Islet precursor cell (in vitro differentiated cells): ENCODE measurements at regions not wholly inside any gene's neighbourhood (a gene's known extent, or its start where the extent isn't known, plus 50 kb on each side); places are given as distances from the start of the nearest gene placed in this dataset.

Experiments used
- DNase-seq: peaks from one replicate; pipeline ENCODE4 v3.0.0-alpha.2; 2018

DNA sequence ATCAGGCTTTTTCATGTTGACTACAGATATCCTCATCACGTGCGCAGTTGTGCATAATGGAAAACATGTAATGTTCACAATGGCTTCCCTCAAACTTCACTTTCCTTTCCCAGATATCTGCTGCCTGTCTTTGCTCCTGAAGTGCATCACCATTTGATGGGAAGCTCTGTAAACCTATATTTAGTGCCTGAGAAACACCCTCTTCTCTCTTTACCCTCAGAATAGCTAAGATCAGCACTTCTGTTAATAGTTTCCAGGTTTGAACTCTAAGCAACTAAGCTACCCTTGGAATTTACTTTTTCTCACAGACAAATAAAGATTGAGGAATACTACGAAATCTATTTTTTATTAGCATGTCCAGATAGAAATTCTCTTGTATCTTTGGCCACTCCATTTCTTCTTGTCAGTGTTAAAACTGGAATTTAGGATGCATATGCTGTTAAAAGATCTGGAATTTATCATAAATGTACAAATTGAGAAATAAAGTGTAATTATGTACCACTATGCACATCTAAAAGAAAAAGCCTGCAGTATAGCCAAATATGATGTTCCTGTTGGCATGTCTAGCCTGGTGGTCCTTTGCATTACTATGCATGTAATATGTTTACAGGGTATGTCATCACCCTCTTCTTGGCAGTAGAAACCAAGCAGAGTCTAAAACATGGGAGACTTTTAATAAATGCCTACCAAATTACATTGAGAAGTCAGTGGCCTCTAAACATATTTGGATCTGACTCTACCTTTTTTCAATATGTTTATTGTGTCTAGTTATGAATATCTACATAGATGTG is 278.7 kb downstream of the FIGN start:
- DNase-seq = no peak

DNA sequence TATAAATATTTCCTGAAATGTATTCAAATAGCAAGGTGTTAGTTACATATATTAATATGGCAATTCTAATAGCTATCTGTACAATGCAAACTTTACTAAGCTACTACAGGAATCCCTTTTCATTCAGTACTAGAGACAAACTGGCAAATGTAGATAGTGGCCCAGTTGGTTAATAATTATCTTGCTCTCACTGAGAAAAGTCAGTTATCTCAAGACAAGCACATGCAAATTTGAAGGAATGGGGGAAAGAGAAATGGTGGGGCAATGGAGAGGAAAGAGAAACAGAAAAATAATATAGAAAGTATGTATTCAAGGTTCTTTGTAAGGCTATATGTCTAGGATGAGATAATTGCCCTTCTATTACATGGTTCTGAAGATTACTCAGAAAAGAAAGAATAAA is 280.0 kb downstream of the FIGN start:
- DNase-seq = no peak

DNA sequence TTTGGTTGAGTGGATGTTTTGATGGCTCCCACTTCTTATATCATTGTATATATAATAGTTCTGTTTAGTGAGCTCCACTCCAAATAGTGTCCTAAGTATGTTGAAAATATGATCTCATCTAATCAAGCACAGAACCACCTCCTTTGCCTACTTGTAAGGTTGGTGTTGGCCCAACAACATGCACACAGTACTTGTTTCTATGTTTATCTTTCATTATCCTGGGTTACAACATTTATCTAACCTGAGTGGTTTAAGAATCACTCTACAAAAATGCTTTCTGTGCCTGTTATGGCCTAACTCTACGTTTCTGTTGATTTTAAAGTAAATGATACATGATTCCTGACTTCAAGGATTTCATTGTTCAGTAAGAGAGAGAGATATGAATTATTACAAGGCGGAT is 281.9 kb downstream of the FIGN start:
- no peak for DNase-seq

DNA sequence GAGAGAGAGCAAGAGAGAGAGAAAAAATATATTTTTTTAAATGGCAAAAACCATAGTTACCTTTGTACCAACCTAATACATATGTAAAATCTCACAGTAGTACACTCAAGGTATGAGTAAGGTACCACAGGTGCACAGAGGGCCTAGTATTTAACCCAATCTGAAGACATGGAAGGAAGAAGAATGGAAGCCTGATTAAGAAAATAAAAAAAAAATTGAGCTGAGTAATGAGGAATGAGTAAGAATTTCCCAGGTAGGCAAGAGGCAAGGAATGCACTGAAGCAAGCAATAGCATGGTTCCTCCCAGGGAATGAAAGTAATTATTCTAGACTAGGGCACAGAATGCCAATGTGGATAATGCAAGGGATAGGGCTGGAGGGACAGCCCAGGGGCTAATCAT is 294.2 kb downstream of the FIGN start:
- no peak for DNase-seq

DNA sequence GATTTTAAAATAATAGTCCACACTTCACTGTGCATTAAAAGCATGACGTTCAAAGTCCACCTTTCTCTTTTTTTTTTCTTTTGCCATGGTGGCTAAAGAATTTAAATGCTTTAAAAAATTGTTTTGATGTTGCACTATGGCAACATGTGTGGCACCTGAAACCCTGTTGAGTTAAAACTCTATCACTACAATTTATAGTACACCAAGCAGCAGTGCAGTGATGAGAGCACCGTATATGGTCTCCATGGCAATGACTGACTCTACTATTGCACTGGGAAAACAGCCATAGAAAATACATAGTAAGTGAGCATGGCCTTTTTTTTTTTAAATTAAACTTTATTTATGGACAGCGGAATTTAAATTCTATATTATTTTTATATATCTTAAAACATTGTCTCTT is 298.8 kb downstream of the FIGN start:
- no peak for DNase-seq

DNA sequence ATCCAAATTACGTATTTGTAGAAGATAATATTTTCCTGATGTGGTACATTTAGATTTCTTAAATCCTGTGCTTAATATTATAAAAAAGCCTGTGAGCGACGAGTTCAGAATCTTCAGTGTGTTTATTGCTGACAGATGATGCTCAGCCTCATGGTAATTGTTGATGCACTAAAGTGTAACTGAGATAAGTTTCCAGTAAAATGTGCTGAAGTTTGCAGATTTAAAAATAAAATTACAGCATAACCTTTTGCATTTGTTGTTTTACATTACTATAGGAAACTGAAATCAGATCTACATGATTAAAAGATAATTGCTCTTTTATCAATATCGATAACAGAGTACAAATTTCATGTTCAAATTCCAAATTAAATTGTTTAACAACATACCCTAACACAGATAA is 307.6 kb downstream of the FIGN start:
- no peak for DNase-seq

DNA sequence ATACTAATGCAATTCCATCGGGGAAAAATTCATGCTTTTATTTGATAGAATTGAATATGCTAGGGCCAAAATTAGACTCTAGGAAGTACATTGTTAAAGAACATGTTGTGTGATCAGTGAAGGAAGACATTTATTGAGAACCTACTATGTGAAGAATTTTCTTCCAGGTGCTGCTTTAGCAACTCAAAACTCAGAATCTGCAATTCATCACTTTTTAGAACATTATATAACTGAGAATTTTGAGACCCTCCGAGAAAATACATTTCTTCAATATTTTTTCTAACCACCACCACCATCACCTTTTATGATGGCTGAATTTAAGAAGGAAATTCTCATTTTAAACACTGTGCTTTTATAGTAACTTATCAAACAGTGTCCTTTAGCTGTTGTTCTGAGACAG is 315.2 kb downstream of the FIGN start:
- DNase-seq = no peak

DNA sequence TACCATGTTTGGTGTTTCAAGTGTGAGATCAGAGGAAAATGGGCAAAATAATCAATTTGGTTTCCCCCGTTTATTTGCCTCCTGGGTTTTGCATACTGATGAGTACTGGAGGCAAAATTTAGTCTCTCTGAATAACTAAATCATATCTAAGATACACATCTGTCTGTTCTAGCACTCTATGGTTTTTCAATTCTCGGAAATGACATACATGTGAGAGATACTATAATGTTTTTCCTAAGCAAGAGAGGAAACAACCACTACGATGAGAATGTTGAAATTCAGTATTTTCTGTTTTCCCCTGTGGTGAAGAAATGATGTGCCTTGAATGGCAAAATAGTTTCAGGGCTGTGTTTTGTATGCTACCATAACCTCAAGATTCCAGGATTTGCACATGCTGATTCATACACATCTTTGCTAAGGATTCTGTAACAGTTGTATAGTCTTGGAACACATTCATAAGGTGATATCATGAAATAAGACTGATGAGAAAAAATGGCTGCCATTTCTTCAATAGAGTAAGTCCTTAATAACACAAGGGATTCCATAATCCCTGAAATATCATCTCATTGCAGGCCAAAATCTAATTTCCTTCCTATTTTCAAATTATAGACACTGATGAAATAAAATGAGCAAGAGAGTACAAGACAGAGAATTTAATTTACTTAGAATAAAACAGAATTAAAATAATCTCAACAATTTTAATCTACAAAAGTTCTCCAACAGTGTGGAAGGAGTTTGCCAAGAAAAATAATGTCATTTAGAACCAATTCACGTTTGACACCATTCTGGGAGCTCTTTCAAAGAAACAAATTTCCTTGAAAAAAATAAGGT is 316.6 kb downstream of the FIGN start:
- no peak for DNase-seq

DNA sequence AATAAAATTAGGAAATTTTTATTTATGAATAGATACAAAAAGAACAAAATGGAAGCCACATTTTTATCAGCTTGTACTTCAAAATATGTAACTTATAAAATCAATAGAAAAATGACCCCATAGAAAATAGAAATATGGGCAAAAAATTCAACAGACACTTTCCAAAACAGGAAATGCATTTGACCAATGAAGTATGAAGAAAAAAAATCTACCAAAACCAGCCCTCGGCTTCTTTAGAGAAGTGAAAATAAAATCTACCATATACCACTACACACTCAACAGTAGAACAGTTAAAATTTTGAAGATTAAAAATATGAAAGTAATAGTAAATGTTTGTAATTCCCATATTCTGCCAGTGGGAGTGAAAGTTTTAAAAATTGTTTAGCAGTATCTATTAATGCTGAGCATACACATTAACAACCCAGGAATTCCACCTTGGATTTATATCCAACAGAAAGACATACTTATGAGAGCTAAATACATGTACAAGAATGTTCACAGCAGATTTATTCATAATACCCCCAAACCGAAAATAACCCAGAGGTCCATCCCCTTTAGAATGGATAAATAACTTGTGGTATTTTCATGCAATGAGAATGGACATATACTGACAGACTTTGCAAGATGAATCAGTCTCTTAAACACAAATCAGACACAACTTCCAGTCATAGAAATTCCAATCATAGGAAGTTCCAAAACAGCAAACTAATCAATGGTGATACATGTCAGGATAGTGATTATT is 318.0 kb downstream of the FIGN start:
- no peak for DNase-seq

DNA sequence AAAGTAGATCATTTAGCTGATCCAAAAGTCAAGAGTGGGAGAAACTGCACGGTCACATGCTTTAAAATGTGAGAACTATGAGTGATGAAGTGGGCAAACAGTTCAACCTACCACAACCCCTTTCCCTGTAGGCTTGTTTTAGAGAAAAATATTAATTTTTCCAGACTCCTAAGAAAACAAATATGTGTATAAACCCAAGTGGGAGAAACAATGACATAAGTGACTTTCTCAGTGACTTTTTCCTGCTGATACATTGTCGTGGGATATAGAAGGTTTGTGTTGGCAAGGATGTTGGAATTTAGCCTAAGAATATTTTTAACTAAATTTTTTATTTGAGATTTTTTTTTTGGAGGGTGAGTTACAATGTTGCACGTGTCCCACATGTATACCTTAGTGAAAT is 321.7 kb downstream of the FIGN start:
- no peak for DNase-seq

DNA sequence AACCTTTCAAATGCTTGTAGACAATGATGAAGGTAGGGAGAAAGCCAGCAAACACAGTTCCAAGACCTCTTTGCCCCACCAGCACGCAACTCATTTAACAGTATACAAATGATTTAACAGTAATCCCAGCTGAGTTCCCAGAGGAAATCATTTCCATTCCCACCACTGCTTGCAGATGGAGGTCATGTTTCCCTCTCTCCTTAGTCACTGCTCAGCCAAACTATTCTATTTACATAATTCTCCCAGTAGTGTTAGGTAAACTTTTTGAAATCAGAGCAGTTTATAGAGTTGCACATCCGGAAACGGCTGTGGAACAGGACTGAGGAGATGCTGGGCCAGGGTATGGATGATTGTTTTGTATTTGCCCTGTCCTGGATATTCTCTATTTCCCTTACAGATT is 328.5 kb downstream of the FIGN start:
- DNase-seq = no peak

DNA sequence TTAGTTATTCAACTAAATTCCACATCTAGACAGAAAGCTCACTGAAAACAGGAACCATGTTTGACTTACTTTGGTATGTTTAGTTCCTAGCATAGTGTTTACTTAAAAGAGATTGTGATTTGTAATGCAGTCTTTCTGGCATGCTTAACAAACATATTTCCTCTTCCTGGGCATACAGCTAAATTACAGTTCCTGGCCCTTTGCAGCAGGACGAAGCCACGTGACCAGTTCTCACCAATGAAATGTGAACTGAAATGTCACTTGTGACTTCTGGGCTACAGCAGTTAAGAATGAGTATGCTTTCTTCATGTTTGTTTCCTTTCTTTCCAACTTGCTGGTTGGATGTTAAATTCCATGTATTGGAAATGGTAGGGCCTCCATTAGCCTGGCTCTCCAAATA is 330.5 kb downstream of the FIGN start:
- DNase-seq = no peak

DNA sequence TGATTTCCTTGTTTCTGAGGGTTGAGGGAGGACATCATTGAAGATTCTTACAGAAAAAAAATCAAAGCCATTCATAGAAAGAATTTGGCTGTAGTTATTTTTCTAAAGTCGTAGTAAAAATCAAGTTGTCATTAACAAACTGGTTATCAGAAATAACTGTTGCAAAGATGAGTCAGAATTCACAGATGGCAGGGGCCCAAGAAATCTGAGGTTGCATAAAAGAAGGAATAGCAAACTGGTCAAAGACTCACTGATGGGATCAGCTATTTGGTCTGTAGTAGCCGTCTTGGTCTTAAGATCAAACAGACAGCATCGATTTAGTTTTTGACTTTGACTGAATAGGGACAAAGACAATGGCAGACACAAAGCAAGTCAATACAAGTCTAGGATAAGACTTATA is 334.3 kb downstream of the FIGN start:
- no peak for DNase-seq

DNA sequence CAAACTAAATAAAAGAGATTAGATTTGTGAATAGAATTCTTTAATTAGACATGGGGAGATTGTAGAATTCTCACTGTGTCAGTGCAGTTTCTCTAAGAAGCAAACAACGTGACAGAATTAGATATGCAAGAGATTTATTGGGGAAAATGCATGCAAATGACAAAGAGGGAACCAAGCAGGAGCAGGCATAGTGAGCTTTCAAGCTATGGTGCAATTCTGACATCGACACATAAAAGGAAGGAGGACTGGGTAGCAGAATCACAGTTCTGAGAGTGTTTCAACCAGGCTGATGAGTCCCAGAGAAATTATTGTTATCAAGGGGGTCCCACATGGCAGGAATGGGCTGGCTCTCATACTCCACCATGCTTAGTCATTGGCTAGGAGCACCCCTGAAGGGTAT is 338.4 kb downstream of the FIGN start:
- no peak for DNase-seq

DNA sequence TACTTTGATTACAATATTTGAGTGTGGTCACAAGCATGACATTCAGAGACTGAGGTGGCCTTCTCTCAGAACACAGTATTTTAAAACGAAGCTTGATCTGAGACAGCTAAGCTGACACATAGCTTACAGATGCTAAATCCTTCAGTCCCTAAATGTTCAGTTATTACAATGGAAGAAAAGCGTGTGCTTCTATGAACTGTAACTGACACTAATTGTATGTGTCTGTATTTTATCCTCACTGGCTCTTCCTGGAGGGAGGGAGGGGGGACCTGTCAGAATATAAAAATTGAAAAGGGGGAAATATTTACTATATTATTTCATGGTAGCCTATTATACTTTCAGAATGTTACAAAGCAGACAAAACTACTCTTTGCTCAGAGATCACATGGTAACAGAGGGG is 340.2 kb downstream of the FIGN start:
- no peak for DNase-seq

DNA sequence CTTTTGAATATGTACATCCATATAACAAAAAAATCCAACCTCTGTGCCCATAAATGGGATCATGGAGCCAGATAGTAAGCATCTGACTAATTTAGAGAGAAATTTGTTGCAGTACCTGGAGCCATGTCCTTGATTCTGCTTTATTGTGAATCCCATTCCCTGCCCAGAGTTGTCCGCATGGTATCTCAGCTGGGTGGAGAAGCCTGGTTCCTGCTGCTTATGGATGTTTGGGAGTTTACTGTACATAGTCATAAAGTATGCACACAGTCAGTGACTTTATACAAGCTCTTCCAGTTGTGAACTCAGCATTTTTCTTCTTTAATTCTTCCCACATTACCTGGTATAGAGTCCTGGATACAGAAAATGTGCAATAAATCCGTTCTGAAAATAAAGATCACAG is 346.0 kb downstream of the FIGN start:
- no peak for DNase-seq

DNA sequence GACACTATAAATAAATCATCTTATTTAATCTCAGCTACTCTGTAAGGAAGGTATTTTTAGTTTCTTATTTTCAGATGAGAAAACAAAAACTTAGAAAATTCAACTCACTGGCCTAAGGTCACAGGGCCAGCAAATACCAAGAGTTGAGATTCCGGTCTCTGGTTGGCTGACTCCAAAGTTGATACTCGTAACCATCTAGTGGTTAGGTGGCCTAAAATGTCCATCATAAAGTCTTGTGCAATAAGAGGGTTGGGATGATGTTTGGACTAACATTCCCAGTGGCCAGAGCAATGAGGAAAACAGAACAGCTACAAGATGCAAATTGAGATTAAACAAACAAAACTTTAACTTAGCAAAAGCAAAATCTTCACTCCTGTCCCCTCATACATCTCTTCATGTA is 360.3 kb downstream of the FIGN start:
- DNase-seq = no peak

DNA sequence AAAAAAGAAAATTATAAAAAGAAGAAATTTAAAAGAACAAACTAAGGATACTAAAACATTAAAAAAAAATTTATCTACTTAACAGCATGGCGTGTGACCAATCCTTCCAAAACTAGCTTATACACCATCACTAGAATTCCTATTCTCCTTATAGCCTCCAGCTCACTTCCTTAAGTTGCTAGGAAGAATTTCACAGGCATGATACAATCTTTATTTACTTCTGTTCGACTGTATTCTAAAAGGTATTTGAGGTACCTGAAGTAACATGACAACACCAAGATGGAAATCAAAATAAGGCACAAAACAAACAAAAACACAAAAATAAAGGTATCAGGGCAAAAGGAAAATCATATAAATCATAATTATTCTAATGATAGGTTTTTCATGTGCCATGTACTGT is 360.7 kb downstream of the FIGN start:
- DNase-seq = no peak

DNA sequence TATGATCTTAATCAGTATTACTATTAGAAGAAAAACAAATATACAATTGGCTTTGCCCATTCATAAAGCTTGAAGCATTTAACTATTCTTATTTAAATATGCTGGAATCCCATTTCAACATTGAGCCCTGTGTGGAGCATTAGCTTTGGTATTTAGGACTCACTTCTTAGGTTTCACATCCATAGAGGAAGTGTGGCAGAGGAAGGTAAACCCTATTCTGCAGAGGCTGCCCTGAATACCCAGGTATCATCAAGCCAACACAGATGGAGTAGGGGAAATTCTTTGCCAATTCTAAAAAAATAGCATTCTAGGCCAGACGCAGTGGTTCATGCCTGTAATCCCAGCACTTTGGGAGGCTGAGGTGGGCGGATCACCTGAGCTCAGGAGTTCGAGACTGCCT is 361.5 kb downstream of the FIGN start:
- DNase-seq = no peak

DNA sequence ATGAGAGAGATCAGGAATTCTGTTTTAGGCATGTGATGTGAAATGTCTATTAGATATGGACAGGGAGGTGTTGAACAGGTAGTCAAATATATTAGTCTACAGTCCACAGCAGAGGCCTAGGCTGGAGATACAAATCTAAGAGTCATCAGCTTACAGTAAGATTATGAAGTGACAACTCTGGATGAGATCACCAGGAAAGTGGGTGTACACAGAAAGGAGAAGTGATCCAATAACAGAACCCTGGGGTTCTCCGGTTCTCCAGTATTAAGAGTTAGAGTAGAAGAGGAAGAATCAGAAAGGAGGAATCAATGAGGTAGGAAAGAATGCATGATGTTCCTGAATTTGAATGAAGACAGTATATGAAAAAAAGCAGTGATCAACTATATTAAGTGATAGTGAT is 362.3 kb downstream of the FIGN start:
- no peak for DNase-seq

DNA sequence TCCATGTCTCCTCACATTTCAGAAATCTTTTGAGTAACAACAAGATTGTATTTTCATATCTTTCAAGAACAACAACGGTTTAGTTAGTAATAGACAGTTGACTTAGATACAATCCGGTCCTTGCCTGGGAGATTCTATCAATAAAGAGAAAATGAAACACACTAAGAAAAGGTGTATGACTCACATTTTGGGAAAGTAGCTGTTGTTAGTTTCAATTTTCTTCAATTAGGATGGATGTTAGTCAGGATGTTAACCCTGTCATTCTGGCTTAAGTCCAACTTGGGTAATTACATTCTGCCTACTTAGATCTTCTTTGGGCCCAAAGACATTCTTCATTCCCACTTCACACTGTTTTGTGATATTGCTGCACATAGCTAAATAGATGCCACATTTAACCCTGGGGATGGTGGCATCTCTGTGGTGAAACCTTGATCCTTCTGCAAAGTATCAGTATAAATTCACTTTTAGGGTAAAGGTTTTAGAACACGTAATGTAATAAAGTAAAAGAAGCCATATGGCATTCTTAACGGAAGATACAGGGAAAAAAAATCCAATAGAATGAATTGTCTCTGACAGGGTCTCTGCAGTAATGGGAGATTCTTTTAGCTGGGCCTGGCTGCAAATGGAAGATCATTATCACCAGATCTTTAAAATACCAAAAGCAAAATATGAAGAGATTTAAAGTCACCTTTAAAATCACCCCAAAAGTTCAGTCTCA is 365.5 kb downstream of the FIGN start:
- no peak for DNase-seq

DNA sequence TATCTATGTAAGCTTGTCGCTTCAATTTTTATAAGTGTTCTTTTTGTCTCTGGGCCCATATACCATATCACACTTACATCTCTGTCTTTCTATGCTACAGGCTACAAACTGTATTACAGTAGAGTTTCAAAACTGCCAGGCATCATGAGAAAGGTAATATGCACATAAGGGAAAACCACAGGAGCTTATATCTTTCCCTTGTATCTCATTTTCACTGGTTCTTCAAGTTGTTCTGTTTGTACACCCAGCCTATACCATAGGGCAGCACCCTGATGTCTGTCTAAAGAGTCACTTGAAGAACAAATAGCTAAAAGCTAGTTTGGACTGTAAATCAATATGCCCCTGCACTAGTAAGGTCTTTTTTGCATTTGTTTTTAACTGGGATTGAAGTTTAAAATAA is 366.7 kb downstream of the FIGN start:
- DNase-seq = no peak

DNA sequence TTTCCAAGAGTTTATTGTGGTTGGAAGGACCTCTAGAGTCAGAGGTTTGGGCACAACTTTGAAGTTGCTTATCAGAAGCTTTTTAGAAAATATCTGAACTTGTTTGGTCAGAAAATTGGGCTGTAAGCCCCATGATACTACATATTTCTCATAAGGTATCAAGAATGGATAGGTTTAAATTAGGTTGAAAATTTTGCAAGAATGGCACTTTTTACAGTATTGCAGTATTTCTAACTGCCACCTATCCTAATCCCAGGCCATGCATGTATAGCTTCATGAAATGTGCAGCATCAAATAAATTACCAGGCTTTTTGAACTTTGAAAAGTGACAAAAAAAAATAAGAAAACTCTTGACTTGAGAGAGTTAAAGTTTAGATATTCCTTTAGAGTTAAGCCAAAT is 367.2 kb downstream of the FIGN start:
- no peak for DNase-seq
